ENCODE measurements at regions not wholly inside any gene's neighbourhood (a gene's known extent, or its start where the extent isn't known, plus 50 kb on each side); places are given as distances from the start of the nearest gene placed in this dataset.

- no peak overlapping the region for H3K27ac ChIP-seq (ENCODE audit: low read depth, low read length, poor library complexity, severe bottlenecking)
- POLR2A ChIA-PET (ENCODE audit: low non-redundant PET): no interaction called here
- TF ChIP-seq EZH2 (IDR thresholded peaks at IDR 0.05; ENCODE audit: borderline replicate concordance, low read depth, low read length, poor library complexity, severe bottlenecking): no peak
- no peak for TF ChIP-seq CTCF (conservative IDR thresholded peaks at IDR 0.05; ENCODE audit: low read depth, low read length)
Observed at GRCh38 chr10:78287618-78288017, 254.0 kb downstream of the RPS24 start.

GRCh38 chr10:78288663-78289062 lies 255.0 kb downstream of the RPS24 start:
- no peak for DNase-seq (ENCODE audit: low spot score)
- Histone ChIP-seq H3K36me3 (ENCODE audit: insufficient read depth, low read length, poor library complexity, severe bottlenecking) (no peaks in the 10 kb centered on the region), H3K4me3 (ENCODE audit: low read depth, low read length, poor library complexity, severe bottlenecking) (no peak overlapping the region), H3K27me3 (replicated peaks; ENCODE audit: insufficient read depth, low read depth, low read length, poor library complexity) (no peaks in the 10 kb centered on the region), H3K4me1 (ENCODE audit: insufficient read depth, low read length, poor library complexity, severe bottlenecking) (peaks cover 16% of the 10 kb centered on the region), H3K9me3 (ENCODE audit: low read depth, low read length, poor library complexity, severe bottlenecking) (no peaks in the 10 kb centered on the region), H3K27ac (ENCODE audit: low read depth, low read length, poor library complexity, severe bottlenecking) (no peak overlapping the region)
- intact Hi-C loops (cut with micrococcal nuclease; ENCODE audit: unreplicated experiment): no loop called here
- CTCF ChIA-PET: interaction anchor here (0.6 kb wide), 1 partner anchor 914 kb away, joined by 16 read pairs; no protein-coding TSS in a partner anchor
- no peak for TF ChIP-seq CTCF (conservative IDR thresholded peaks at IDR 0.05; ENCODE audit: low read depth, low read length)
- TF ChIP-seq EZH2 (IDR thresholded peaks at IDR 0.05; ENCODE audit: borderline replicate concordance, low read depth, low read length, poor library complexity, severe bottlenecking): no peak
- BruUV-seq (replicated peaks): no TSS peak
- POLR2A ChIA-PET (ENCODE audit: low non-redundant PET): no interaction called here

More at GRCh38 chr10:78287618-78288017, 254.0 kb downstream of the RPS24 start:
- CTCF ChIA-PET: no interaction called here
- Histone ChIP-seq H3K27me3 (replicated peaks; ENCODE audit: insufficient read depth, low read depth, low read length, poor library complexity) (no peaks in the 10 kb centered on the region), H3K4me3 (ENCODE audit: low read depth, low read length, poor library complexity, severe bottlenecking) (no peak overlapping the region), H3K4me1 (ENCODE audit: insufficient read depth, low read length, poor library complexity, severe bottlenecking) (peaks cover 16% of the 10 kb centered on the region), H3K9me3 (ENCODE audit: low read depth, low read length, poor library complexity, severe bottlenecking) (no peaks in the 10 kb centered on the region), H3K36me3 (ENCODE audit: insufficient read depth, low read length, poor library complexity, severe bottlenecking) (no peaks in the 10 kb centered on the region)
- BruUV-seq (replicated peaks): no TSS peak
- no peak for DNase-seq (ENCODE audit: low spot score)
- intact Hi-C loops (cut with micrococcal nuclease; ENCODE audit: unreplicated experiment): no loop called here

GRCh38 chr10:78290131-78290750 lies 256.6 kb downstream of the RPS24 start:
- CTCF ChIA-PET: no interaction called here
- no TSS peak for BruUV-seq (replicated peaks)
- no peaks in the 10 kb centered on the region for H3K9me3 ChIP-seq (ENCODE audit: low read depth, low read length, poor library complexity, severe bottlenecking)
- H3K36me3 ChIP-seq (ENCODE audit: insufficient read depth, low read length, poor library complexity, severe bottlenecking): no peaks in the 10 kb centered on the region
- H3K4me3 ChIP-seq (ENCODE audit: low read depth, low read length, poor library complexity, severe bottlenecking): no peak overlapping the region
- DNase-seq (ENCODE audit: low spot score): no peak
- intact Hi-C loops (cut with micrococcal nuclease; ENCODE audit: unreplicated experiment): no loop called here
- no peak overlapping the region for H3K27ac ChIP-seq (ENCODE audit: low read depth, low read length, poor library complexity, severe bottlenecking)
- POLR2A ChIA-PET (ENCODE audit: low non-redundant PET): no interaction called here
- no peaks in the 10 kb centered on the region for H3K27me3 ChIP-seq (replicated peaks; ENCODE audit: insufficient read depth, low read depth, low read length, poor library complexity)
- TF ChIP-seq EZH2 (IDR thresholded peaks at IDR 0.05; ENCODE audit: borderline replicate concordance, low read depth, low read length, poor library complexity, severe bottlenecking): no peak
- TF ChIP-seq CTCF (conservative IDR thresholded peaks at IDR 0.05; ENCODE audit: low read depth, low read length): no peak
- peaks cover 6% of the 10 kb centered on the region for H3K4me1 ChIP-seq (ENCODE audit: insufficient read depth, low read length, poor library complexity, severe bottlenecking)
